ENCODE measurements at regions not wholly inside any gene's neighbourhood (a gene's known extent, or its start where the extent isn't known, plus 50 kb on each side); places are given as distances from the start of the nearest gene placed in this dataset.

- no peak overlapping the region for H3K4me3 ChIP-seq (ENCODE audit: low read depth, low read length)
- H3K36me3 ChIP-seq (ENCODE audit: control insufficient read depth, insufficient read depth, low read length), result no peaks in the 10 kb centered on the region
- no peak for TF ChIP-seq CTCF (IDR thresholded peaks at IDR 0.05; ENCODE audit: insufficient read depth, low read length, poor library complexity, severe bottlenecking)
- H3K27me3 ChIP-seq (ENCODE audit: control insufficient read depth, insufficient read depth, low read length), result peaks cover 15% of the 10 kb centered on the region
- DNase-seq (ENCODE audit: low read depth), result no peak
Measured at GRCh38 chr17:77781536-77781935, 177.0 kb upstream of the TNRC6C start.

DNA sequence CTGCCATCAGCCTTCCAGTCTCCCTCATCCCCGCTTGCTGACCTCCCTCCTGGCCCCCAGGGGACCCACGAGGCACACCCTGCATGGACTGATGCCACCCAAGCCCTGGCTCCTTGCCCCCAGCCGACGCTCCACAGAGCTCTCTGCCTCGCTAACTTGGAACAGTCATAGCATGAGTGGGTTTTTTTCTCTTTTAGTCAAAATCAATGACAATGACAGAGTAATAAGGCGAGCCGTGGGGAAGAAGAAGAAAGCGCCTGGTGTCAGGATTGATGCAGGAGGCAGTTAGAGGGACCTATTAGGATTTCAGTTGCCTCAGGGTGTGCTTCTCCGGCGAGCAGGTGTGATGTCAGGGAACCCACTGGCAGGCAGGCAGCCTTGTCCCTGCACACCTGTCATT is 176.3 kb upstream of the TNRC6C start:
- Histone ChIP-seq H3K27me3 (ENCODE audit: control insufficient read depth, insufficient read depth, low read length) (peaks cover 18% of the 10 kb centered on the region), H3K36me3 (ENCODE audit: control insufficient read depth, insufficient read depth, low read length) (no peaks in the 10 kb centered on the region), H3K4me3 (ENCODE audit: low read depth, low read length) (no peak overlapping the region)
- no peak for DNase-seq (ENCODE audit: low read depth)
- no peak for TF ChIP-seq CTCF (IDR thresholded peaks at IDR 0.05; ENCODE audit: insufficient read depth, low read length, poor library complexity, severe bottlenecking)

DNA sequence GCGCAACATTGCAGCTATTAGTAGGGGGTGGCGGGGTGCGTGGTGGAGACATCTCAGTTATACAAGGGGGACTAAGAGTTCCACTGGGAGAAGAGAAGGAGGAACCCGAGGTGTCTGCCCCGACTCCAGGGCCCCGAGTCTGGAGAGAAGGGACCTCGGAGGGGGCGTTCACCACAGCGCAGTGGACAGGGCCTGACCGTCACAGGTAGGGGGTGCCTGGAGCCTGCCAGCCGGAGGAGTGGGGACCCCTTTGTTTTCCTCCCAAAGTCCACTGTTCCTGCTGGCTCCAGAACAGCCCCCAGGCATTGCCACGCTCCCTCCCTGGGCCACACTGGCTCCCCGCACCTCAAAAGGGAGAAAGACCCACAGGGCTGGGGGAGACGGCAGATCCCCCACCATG is 175.9 kb upstream of the TNRC6C start:
- DNase-seq (ENCODE audit: low read depth), result no peak
- TF ChIP-seq CTCF (IDR thresholded peaks at IDR 0.05; ENCODE audit: insufficient read depth, low read length, poor library complexity, severe bottlenecking), result no peak
- H3K36me3 ChIP-seq (ENCODE audit: control insufficient read depth, insufficient read depth, low read length), result no peaks in the 10 kb centered on the region
- peaks cover 22% of the 10 kb centered on the region for H3K27me3 ChIP-seq (ENCODE audit: control insufficient read depth, insufficient read depth, low read length)
- H3K4me3 ChIP-seq (ENCODE audit: low read depth, low read length), result no peak overlapping the region

- DNase-seq (ENCODE audit: low read depth), result no peak
- no peak for TF ChIP-seq CTCF (IDR thresholded peaks at IDR 0.05; ENCODE audit: insufficient read depth, low read length, poor library complexity, severe bottlenecking)
- peaks cover 25% of the 10 kb centered on the region for H3K27me3 ChIP-seq (ENCODE audit: control insufficient read depth, insufficient read depth, low read length)
Measured at GRCh38 chr17:77783991-77784820, 174.3 kb upstream of the TNRC6C start.

GRCh38 chr17:77785312-77785905 is 173.1 kb upstream of the TNRC6C start:
- Histone ChIP-seq H3K4me3 (ENCODE audit: low read depth, low read length) (no peak overlapping the region), H3K36me3 (ENCODE audit: control insufficient read depth, insufficient read depth, low read length) (no peaks in the 10 kb centered on the region), H3K27me3 (ENCODE audit: control insufficient read depth, insufficient read depth, low read length) (peaks cover 20% of the 10 kb centered on the region)
- no peak for TF ChIP-seq CTCF (IDR thresholded peaks at IDR 0.05; ENCODE audit: insufficient read depth, low read length, poor library complexity, severe bottlenecking)
- DNase-seq (ENCODE audit: low read depth), result no peak

More at GRCh38 chr17:77783991-77784820, 174.3 kb upstream of the TNRC6C start:
- no peak overlapping the region for H3K4me3 ChIP-seq (ENCODE audit: low read depth, low read length)
- H3K36me3 ChIP-seq (ENCODE audit: control insufficient read depth, insufficient read depth, low read length), result no peaks in the 10 kb centered on the region
